AG04450 (cell line): ENCODE measurements at regions not wholly inside any gene's neighbourhood (a gene's known extent, or its start where the extent isn't known, plus 50 kb on each side); places are given as distances from the start of the nearest gene placed in this dataset.

Experiments
- CTCF ChIA-PET: fragments of 300-600, 350-600 bp; formaldehyde crosslinking; extraction: SDS; loops from one replicate; lab custom pipeline; 2022; ENCODE audit warnings: antibody characterized with exemption, inconsistent platforms; lab: Charles Lee
- POLR2A ChIA-PET: fragments of 350-600 bp; formaldehyde crosslinking; extraction: SDS; loops from one replicate; lab custom pipeline; 2021; ENCODE audit warnings: antibody characterized with exemption, inconsistent platforms; lab: Yijun Ruan, JAX
- DNase-seq: peaks from one replicate; pipeline ENCODE4 v3.0.0-alpha.2; 2011; ENCODE audit warnings: low read depth, low spot score
- H3K27ac ChIP-seq: one replicate; pipeline ENCODE4 v1.5.1; 2012; ENCODE audit warnings: low read depth, low read length, control low read depth
- H3K27me3 ChIP-seq: one replicate; pipeline ENCODE4 v1.6.0; 2012; ENCODE audit warnings: low read length; ENCODE audit not compliant: control insufficient read depth, insufficient read depth
- H3K4me3 ChIP-seq: 2 replicates; pipeline ENCODE4 v1.5.1; 2011; ENCODE audit warnings: mild to moderate bottlenecking, low read depth, low read length, control low read depth
- H3K9me3 ChIP-seq: 2 replicates; pipeline ENCODE4 v1.5.1; 2012; ENCODE audit warnings: low read length; ENCODE audit not compliant: control insufficient read depth, insufficient read depth
- CTCF ChIP-seq: IDR thresholded peaks from 2 replicates; pipeline ENCODE4 v1.5.1; 2011; ENCODE audit warnings: low read depth, low read length, control low read depth, inconsistent platforms

GRCh38 chr11:129503646-129504045, 128.0 kb downstream of the BARX2 start:
- Histone ChIP-seq H3K27me3 (no peaks in the 10 kb centered on the region), H3K9me3 (no peaks in the 10 kb centered on the region), H3K27ac (no peak overlapping the region), H3K4me3 (no peak overlapping the region)
- TF ChIP-seq CTCF: no peak
- ChIA-PET CTCF (interaction anchor here (0.6 kb wide), 1 partner anchor 7 kb away, joined by 4 read pairs; no protein-coding TSS in a partner anchor), POLR2A (no interaction called here)
- DNase-seq: no peak

GRCh38 chr11:129505266-129505665, 129.6 kb downstream of the BARX2 start:
- DNase-seq: no peak
- Histone ChIP-seq H3K27me3 (no peaks in the 10 kb centered on the region), H3K9me3 (no peaks in the 10 kb centered on the region), H3K4me3 (no peak overlapping the region), H3K27ac (no peak overlapping the region)
- ChIA-PET POLR2A (no interaction called here), CTCF (no interaction called here)
- no peak for TF ChIP-seq CTCF

- TF ChIP-seq CTCF: no peak
- CTCF ChIA-PET: no interaction called here
- no peaks in the 10 kb centered on the region for H3K27me3 ChIP-seq
- POLR2A ChIA-PET: no interaction called here
- H3K9me3 ChIP-seq: no peaks in the 10 kb centered on the region
- H3K27ac ChIP-seq: no peak overlapping the region
- no peak overlapping the region for H3K4me3 ChIP-seq
- no peak for DNase-seq
Measured at GRCh38 chr11:129508163-129508562, 132.5 kb downstream of the BARX2 start.

GRCh38 chr11:129528296-129528695, 152.6 kb downstream of the BARX2 start:
- no peaks in the 10 kb centered on the region for H3K27me3 ChIP-seq
- H3K4me3 ChIP-seq: no peak overlapping the region
- DNase-seq: no peak
- ChIA-PET CTCF (interaction anchor here (0.5 kb wide), 1 partner anchor 229 kb away, joined by 3 read pairs; no protein-coding TSS in a partner anchor), POLR2A (no interaction called here)
- TF ChIP-seq CTCF: no peak
- H3K27ac ChIP-seq: no peak overlapping the region
- H3K9me3 ChIP-seq: no peaks in the 10 kb centered on the region

GRCh38 chr11:129530154-129530895, 154.7 kb downstream of the BARX2 start:
- CTCF ChIA-PET: no interaction called here

More at GRCh38 chr11:129530154-129530895, 154.7 kb downstream of the BARX2 start:
- DNase-seq: no peak
- no peaks in the 10 kb centered on the region for H3K9me3 ChIP-seq
- no peak for TF ChIP-seq CTCF
- no peak overlapping the region for H3K4me3 ChIP-seq
- no peaks in the 10 kb centered on the region for H3K27me3 ChIP-seq
- no peak overlapping the region for H3K27ac ChIP-seq
- POLR2A ChIA-PET: no interaction called here
